ENCODE measurements at regions not wholly inside any gene's neighbourhood (a gene's known extent, or its start where the extent isn't known, plus 50 kb on each side); places are given as distances from the start of the nearest gene placed in this dataset.

- TF ChIP-seq CTCF (IDR thresholded peaks at IDR 0.05; ENCODE audit: low read depth, low read length, missing control alignments): no peak
- H3K4me3 ChIP-seq (ENCODE audit: low read depth, low read length): no peak overlapping the region
- DNase-seq (ENCODE audit: low read depth): no peak
These were observed 996.2 kb downstream of the ADGRL3 start for GRCh38 chr4:62196338-62196737.

GRCh38 chr4:62194342-62194741 is 994.2 kb downstream of the ADGRL3 start:
- H3K4me3 ChIP-seq (ENCODE audit: low read depth, low read length): no peak overlapping the region
- TF ChIP-seq CTCF (IDR thresholded peaks at IDR 0.05; ENCODE audit: low read depth, low read length, missing control alignments): no peak
- DNase-seq (ENCODE audit: low read depth): no peak

GRCh38 chr4:62193761-62194160 is 993.6 kb downstream of the ADGRL3 start:
- no peak for DNase-seq (ENCODE audit: low read depth)
- H3K4me3 ChIP-seq (ENCODE audit: low read depth, low read length): no peak overlapping the region
- no peak for TF ChIP-seq CTCF (IDR thresholded peaks at IDR 0.05; ENCODE audit: low read depth, low read length, missing control alignments)

GRCh38 chr4:62191451-62192240 is 991.5 kb downstream of the ADGRL3 start:
- no peak for DNase-seq (ENCODE audit: low read depth)
- H3K4me3 ChIP-seq (ENCODE audit: low read depth, low read length): no peak overlapping the region
- TF ChIP-seq CTCF (IDR thresholded peaks at IDR 0.05; ENCODE audit: low read depth, low read length, missing control alignments): no peak

- H3K4me3 ChIP-seq (ENCODE audit: low read depth, low read length): no peak overlapping the region
- DNase-seq (ENCODE audit: low read depth): no peak
These were observed 970.1 kb downstream of the ADGRL3 start for GRCh38 chr4:62170235-62170634.

GRCh38 chr4:62168681-62169080 is 968.6 kb downstream of the ADGRL3 start:
- no peak for TF ChIP-seq CTCF (IDR thresholded peaks at IDR 0.05; ENCODE audit: low read depth, low read length, missing control alignments)
- no peak for DNase-seq (ENCODE audit: low read depth)
- no peak overlapping the region for H3K4me3 ChIP-seq (ENCODE audit: low read depth, low read length)

More at GRCh38 chr4:62170235-62170634, 970.1 kb downstream of the ADGRL3 start:
- no peak for TF ChIP-seq CTCF (IDR thresholded peaks at IDR 0.05; ENCODE audit: low read depth, low read length, missing control alignments)

GRCh38 chr4:62162606-62163005 is 962.5 kb downstream of the ADGRL3 start:
- H3K4me3 ChIP-seq (ENCODE audit: low read depth, low read length): no peak overlapping the region
- no peak for TF ChIP-seq CTCF (IDR thresholded peaks at IDR 0.05; ENCODE audit: low read depth, low read length, missing control alignments)
- DNase-seq (ENCODE audit: low read depth): no peak

Data from GM12864 (cell line).